ENCODE measurements at regions not wholly inside any gene's neighbourhood (a gene's known extent, or its start where the extent isn't known, plus 50 kb on each side); places are given as distances from the start of the nearest gene placed in this dataset.

GRCh38 chr9:2341956-2342355, 279.6 kb upstream of the VLDLR start:
- TF ChIP-seq CTCF (conservative IDR thresholded peaks at IDR 0.05; ENCODE audit: low read depth, low read length) = no peak
- no peak for TF ChIP-seq BHLHE40 (IDR thresholded peaks at IDR 0.05; ENCODE audit: low read depth, low read length)
- no peak for TF ChIP-seq MAFK (IDR thresholded peaks at IDR 0.05; ENCODE audit: low read depth, low read length)
- no peak for TF ChIP-seq CEBPB (IDR thresholded peaks at IDR 0.05; ENCODE audit: low read depth, low read length)
- TF ChIP-seq RAD21 (IDR thresholded peaks at IDR 0.05; ENCODE audit: low read length) = no peak

Measured in IMR-90 (cell line).